Lower leg skin (tissue), 4 donors: ENCODE measurements at regions not wholly inside any gene's neighbourhood (a gene's known extent, or its start where the extent isn't known, plus 50 kb on each side); places are given as distances from the start of the nearest gene placed in this dataset.

ENCODE experiments used
- DNase-seq, 2 donors: peaks; one replicate each; pipeline ENCODE4 v3.0.0-alpha.2; 2019; ENCODE audit warnings: low spot score in 2 of 2
- H3K4me3 ChIP-seq: fragments of 200-600 bp; sonication (generic); 2 replicates; pipeline ENCODE4 v1.5.1; 2017; ENCODE audit warnings: mild to moderate bottlenecking, low read depth; ENCODE audit not compliant: poor library complexity, severe bottlenecking
- CTCF ChIP-seq, 3 donors: fragments of 450-650 bp; IDR thresholded peaks; one replicate each; pipeline ENCODE4 v1.5.1; 2016; ENCODE audit warnings: antibody characterized with exemption in 3 of 3, mild to moderate bottlenecking in 3 of 3, moderate library complexity in 2 of 3
- POLR2A ChIP-seq, 2 donors: fragments of 450-650 bp; IDR thresholded peaks; one replicate each; pipeline ENCODE4 v1.6.1; 2016 to 2017; ENCODE audit warnings: antibody characterized with exemption in 2 of 2, mild to moderate bottlenecking in 1 of 2, moderate library complexity in 1 of 2
- WGBS, 2 donors: methylation state at CpG; one replicate each; pipeline ENCODE4 v1.1.5; 2018; 5-methylcytosine and 5-hydroxymethylcytosine counted together
- intact Hi-C: fragments of 100-400 bp; cut with DNase I; formaldehyde crosslinking; loops from one replicate; pipeline ENCODE4 v1.15.0; 2023; ENCODE audit warnings: low total_unique reads

DNA sequence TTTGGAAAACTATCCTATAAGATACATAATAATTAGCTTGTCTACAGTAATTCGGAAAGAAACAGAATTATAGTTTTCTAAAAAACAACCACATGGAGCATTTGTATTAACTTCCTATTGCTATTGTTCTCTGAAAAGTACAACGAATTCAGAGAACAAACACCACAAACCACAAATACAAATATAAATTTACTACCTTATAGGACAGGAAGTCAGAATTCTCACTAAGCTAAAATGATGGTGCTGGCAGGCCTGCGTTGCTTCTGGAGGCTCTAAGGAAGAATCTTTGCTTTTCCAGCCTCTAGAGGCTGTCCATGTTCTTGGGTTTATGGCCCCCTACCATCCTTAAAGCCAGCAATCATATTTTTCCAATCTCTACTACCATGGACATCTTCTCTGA, 173.6 kb upstream of the TCF21 start:
- TF ChIP-seq POLR2A (IDR thresholded peaks at IDR 0.05) (no peak), CTCF (IDR thresholded peaks at IDR 0.05) (no peak)
- intact Hi-C loops: no loop called here
- no peak for DNase-seq
- 66 to 73% methylated on average over 3 of the region's 3 CpGs for WGBS, 2 donors
- H3K4me3 ChIP-seq: no peak overlapping the region

- TF ChIP-seq CTCF (IDR thresholded peaks at IDR 0.05) (no peak), POLR2A (IDR thresholded peaks at IDR 0.05) (no peak)
- 75 to 81% methylated on average over 4 of the region's 4 CpGs for WGBS, 2 donors
- no peak for DNase-seq
- intact Hi-C loops: no loop called here
- H3K4me3 ChIP-seq: no peak overlapping the region
Observed at GRCh38 chr6:133724726-133725125, 164.2 kb upstream of the TCF21 start.

DNA sequence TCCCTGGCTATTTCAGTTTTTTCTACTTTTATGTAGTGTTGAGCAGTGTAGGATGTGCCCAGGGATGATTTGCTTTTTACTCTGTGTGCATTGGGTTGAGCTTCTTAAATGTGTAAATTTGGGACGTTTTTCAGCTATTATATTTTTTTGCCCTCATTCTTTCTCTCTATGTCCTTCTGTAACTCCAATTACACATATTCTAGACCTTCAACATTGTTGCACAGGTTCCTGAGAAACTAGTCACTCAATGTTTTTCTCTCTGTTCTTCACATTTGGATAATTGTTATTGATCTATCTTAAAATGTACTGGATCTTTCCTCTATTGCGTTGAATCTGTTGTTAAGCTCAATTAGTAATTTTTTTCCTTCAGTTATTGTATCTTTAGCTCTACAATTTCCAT, 162.7 kb upstream of the TCF21 start:
- DNase-seq: no peak
- intact Hi-C loops: no loop called here
- no peak overlapping the region for H3K4me3 ChIP-seq
- TF ChIP-seq POLR2A (IDR thresholded peaks at IDR 0.05) (no peak), CTCF (IDR thresholded peaks at IDR 0.05) (no peak)
- WGBS, 2 donors: 83 to 96% methylated on average over 2 of the region's 2 CpGs

DNA sequence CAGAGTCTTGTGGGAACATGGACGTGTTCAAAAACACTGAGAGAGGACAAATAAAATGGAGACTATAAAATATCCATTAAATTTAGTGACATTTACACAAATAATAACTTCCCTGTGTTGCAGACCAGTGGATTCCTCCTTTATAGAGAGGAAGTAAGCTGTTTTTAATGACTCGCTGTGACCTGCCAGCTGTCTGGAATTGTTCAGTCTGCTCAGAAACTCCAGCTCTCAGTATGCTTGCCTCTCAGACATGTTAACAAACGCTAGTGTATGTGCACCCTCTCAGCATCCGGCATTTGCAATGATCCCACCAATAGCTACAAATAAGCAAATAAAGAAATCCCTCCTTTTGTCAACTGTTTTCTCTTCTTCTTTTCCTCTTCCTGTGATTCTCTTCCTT, 158.0 kb upstream of the TCF21 start:
- H3K4me3 ChIP-seq: no peak overlapping the region
- intact Hi-C loops: no loop called here
- no peak for DNase-seq
- 30 to 41% methylated on average over 4 of the region's 4 CpGs for WGBS, 2 donors
- TF ChIP-seq POLR2A (IDR thresholded peaks at IDR 0.05): no peak
- no peak for TF ChIP-seq CTCF (IDR thresholded peaks at IDR 0.05)

GRCh38 chr6:133740218-133740617, 148.7 kb upstream of the TCF21 start:
- TF ChIP-seq CTCF (IDR thresholded peaks at IDR 0.05) (no peak), POLR2A (IDR thresholded peaks at IDR 0.05) (no peak)
- WGBS, 2 donors: 85 to 90% methylated on average over 5 of the region's 5 CpGs
- intact Hi-C loops: no loop called here
- DNase-seq: no peak
- no peak overlapping the region for H3K4me3 ChIP-seq

GRCh38 chr6:133740816-133741215, 148.1 kb upstream of the TCF21 start:
- intact Hi-C loops: no loop called here
- no peak overlapping the region for H3K4me3 ChIP-seq
- 65 to 78% methylated on average over 2 of the region's 2 CpGs for WGBS, 2 donors
- TF ChIP-seq CTCF (IDR thresholded peaks at IDR 0.05): no peak
- no peak for TF ChIP-seq POLR2A (IDR thresholded peaks at IDR 0.05)
- DNase-seq: no peak
